HFFc6 (cell line): ENCODE measurements at regions not wholly inside any gene's neighbourhood (a gene's known extent, or its start where the extent isn't known, plus 50 kb on each side); places are given as distances from the start of the nearest gene placed in this dataset.

Experiments used
- DNase-seq: peaks from one replicate; pipeline ENCODE4 v3.0.0-alpha.2; 2018
- H3K27ac Mint-ChIP-seq: 2 replicates; pipeline ENCODE4 v1.8.0; 2020; ENCODE audit warnings: mild to moderate bottlenecking, mixed read lengths
- H3K27me3 Mint-ChIP-seq: 2 replicates; pipeline ENCODE4 v1.8.0; 2021; ENCODE audit warnings: mild to moderate bottlenecking, moderate library complexity, mixed read lengths; ENCODE audit not compliant: insufficient read depth
- H3K36me3 Mint-ChIP-seq: 2 replicates; pipeline ENCODE4 v1.8.0; 2021; ENCODE audit warnings: low read depth, mixed read lengths
- H3K4me1 Mint-ChIP-seq: 2 replicates; pipeline ENCODE4 v1.8.0; 2020; ENCODE audit warnings: low read depth, mixed read lengths
- H3K4me3 Mint-ChIP-seq: 2 replicates; pipeline ENCODE4 v1.8.0; 2020; ENCODE audit warnings: mild to moderate bottlenecking, moderate library complexity, mixed read lengths
- H3K9me3 Mint-ChIP-seq: 2 replicates; pipeline ENCODE4 v1.8.0; 2020; ENCODE audit warnings: mild to moderate bottlenecking, mixed read lengths
- TF ChIP-seq, protein P1 (sequence below): fragments of 200-600 bp; sonication (generic); IDR thresholded peaks from 2 replicates; pipeline ENCODE4 v1.5.0; 2021; ENCODE audit warnings: antibody characterized with exemption, mild to moderate bottlenecking

- Mint-ChIP-seq H3K27me3 (no peaks in the 10 kb centered on the region; the same call in 1 of the 2 replicates), H3K4me3 (no peak overlapping the region), H3K9me3 (peaks cover 23% of the 10 kb centered on the region), H3K4me1 (no peaks in the 10 kb centered on the region), H3K36me3 (no peaks in the 10 kb centered on the region), H3K27ac (no peak overlapping the region)
- no peak for DNase-seq
- TF ChIP-seq, protein P1, sequence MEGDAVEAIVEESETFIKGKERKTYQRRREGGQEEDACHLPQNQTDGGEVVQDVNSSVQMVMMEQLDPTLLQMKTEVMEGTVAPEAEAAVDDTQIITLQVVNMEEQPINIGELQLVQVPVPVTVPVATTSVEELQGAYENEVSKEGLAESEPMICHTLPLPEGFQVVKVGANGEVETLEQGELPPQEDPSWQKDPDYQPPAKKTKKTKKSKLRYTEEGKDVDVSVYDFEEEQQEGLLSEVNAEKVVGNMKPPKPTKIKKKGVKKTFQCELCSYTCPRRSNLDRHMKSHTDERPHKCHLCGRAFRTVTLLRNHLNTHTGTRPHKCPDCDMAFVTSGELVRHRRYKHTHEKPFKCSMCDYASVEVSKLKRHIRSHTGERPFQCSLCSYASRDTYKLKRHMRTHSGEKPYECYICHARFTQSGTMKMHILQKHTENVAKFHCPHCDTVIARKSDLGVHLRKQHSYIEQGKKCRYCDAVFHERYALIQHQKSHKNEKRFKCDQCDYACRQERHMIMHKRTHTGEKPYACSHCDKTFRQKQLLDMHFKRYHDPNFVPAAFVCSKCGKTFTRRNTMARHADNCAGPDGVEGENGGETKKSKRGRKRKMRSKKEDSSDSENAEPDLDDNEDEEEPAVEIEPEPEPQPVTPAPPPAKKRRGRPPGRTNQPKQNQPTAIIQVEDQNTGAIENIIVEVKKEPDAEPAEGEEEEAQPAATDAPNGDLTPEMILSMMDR = no peak
These were observed 602.4 kb downstream of the METTL4 start for GRCh38 chr18:1968801-1969498.

GRCh38 chr18:1976484-1976883, 594.8 kb downstream of the METTL4 start:
- Mint-ChIP-seq H3K4me3 (no peak overlapping the region), H3K27ac (no peak overlapping the region), H3K4me1 (no peaks in the 10 kb centered on the region), H3K9me3 (peaks cover 45% of the 10 kb centered on the region), H3K27me3 (no peaks in the 10 kb centered on the region), H3K36me3 (no peaks in the 10 kb centered on the region)
- TF ChIP-seq, protein P1 = no peak
- no peak for DNase-seq

DNA sequence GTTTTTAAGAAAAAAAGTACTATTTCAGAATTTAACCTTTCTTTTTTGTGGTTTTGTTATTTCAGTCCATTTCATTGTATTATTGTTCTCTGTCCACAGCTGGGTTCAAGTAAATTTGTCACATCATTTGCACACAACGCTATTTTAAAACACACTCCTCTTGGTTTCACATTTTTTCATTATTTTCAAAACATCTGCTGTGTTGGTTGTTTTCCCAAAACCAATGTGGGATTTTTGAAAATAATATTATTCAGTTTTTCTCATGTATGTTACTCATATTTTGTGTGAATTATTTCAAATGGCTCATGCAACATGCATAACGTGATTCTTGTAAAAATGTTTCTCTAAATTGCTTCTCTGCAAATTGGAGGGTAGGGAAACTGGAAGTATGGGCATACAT, 589.2 kb downstream of the METTL4 start:
- Mint-ChIP-seq H3K27ac (no peak overlapping the region), H3K9me3 (peaks cover 44% of the 10 kb centered on the region), H3K4me3 (no peak overlapping the region), H3K36me3 (no peaks in the 10 kb centered on the region), H3K4me1 (no peaks in the 10 kb centered on the region), H3K27me3 (no peaks in the 10 kb centered on the region)
- TF ChIP-seq, protein P1 = no peak
- no peak for DNase-seq

DNA sequence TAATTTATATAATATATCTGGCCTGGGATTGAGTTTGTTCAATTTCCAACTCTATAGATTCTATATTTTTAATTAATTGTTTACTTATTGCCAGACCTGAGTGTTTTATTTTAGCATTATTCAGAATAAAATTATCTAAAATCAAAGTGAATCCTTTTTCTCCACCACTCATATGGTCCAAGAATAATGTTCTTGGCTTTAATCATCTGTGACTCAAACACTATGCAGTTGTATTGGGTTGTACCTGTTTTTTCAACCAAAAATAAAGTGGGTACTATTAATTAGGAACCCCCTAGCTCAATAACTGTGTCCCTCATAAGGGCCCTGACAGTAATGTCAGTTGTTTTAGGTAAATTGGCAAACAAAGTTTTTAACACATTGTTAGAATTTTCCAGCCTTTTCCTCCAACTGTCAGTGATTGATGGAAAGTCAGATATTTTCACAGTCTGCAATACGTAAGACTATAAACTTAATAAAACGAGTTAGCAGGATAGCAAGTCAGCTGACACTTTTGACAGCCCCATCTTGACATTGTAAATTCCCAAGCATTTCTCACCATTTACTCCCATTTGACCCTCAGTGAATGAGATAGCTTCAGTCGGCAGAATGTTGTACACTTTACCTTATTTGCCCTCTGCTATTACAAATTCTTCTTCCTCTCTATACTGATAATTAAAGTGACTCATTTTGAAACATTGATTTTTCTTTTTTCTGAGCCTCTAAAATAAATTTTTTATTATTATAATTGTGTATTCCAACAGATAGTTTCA, 587.4 kb downstream of the METTL4 start:
- H3K36me3 Mint-ChIP-seq = no peaks in the 10 kb centered on the region
- no peaks in the 10 kb centered on the region for H3K27me3 Mint-ChIP-seq
- peaks cover 39% of the 10 kb centered on the region for H3K9me3 Mint-ChIP-seq
- H3K27ac Mint-ChIP-seq = no peak overlapping the region
- TF ChIP-seq, protein P1 = no peak
- H3K4me3 Mint-ChIP-seq = no peak overlapping the region
- DNase-seq = no peak
- H3K4me1 Mint-ChIP-seq = no peaks in the 10 kb centered on the region

GRCh38 chr18:1993866-1994265, 577.4 kb downstream of the METTL4 start:
- no peaks in the 10 kb centered on the region for H3K36me3 Mint-ChIP-seq
- H3K4me1 Mint-ChIP-seq = no peaks in the 10 kb centered on the region
- H3K27ac Mint-ChIP-seq = no peak overlapping the region
- DNase-seq = no peak
- TF ChIP-seq, protein P1 = no peak
- no peaks in the 10 kb centered on the region; the same call in 1 of the 2 replicates for H3K27me3 Mint-ChIP-seq
- peaks cover 11% of the 10 kb centered on the region; the same call in 1 of the 2 replicates for H3K9me3 Mint-ChIP-seq
- no peak overlapping the region for H3K4me3 Mint-ChIP-seq
